T47D (cell line): ENCODE measurements at regions not wholly inside any gene's neighbourhood (a gene's known extent, or its start where the extent isn't known, plus 50 kb on each side); places are given as distances from the start of the nearest gene placed in this dataset.
"Not testable (repeated sequence)": the region's sequence is repeated elsewhere in the genome, so short reads cannot be mapped to it uniquely, and the experiment has no call there.

Source experiments
- DNase-seq, 2 experiments: peaks; one replicate each; pipeline versions ENCODE4 v3.0.0 to v3.0.0-alpha.2; 2011 to 2012; ENCODE audit warnings: low read depth in 1 of 2, low spot score in 1 of 2
- JUND ChIP-seq: IDR thresholded peaks from 2 replicates; pipeline ENCODE4 v1.6.1; 2012; ENCODE audit warnings: low read depth
- in situ Hi-C: cut with HindIII; loops from 2 replicates; pipeline ENCODE4 v1.10.0; 2016; ENCODE audit warnings: low sequenced_read_pairs, low pct_unique_long_range_greater_than_20kb

- no peak for TF ChIP-seq JUND
- no peak for DNase-seq
- in situ Hi-C loops = no loop called here
Measured at GRCh38 chr1:117747605-117748004, 141.8 kb downstream of the TENT5C start.

- in situ Hi-C loops = no loop called here
- TF ChIP-seq JUND = no peak
- DNase-seq = no peak
Measured at GRCh38 chr1:117751321-117751720, 145.5 kb downstream of the TENT5C start.

- no peak for TF ChIP-seq JUND
- no peak for DNase-seq
- in situ Hi-C loops = no loop called here
Measured at GRCh38 chr1:117752661-117753060, 146.8 kb downstream of the TENT5C start.

GRCh38 chr1:117753232-117753631 lies 147.4 kb downstream of the TENT5C start:
- DNase-seq = no peak
- TF ChIP-seq JUND = no peak
- in situ Hi-C loops = no loop called here

GRCh38 chr1:117753652-117754051 lies 147.8 kb downstream of the TENT5C start:
- in situ Hi-C loops = no loop called here
- DNase-seq = no peak
- no peak for TF ChIP-seq JUND

GRCh38 chr1:117754061-117754969 lies 148.5 kb downstream of the TENT5C start:
- TF ChIP-seq JUND = no peak
- in situ Hi-C loops = no loop called here
- DNase-seq = peak; percentile 45 to 73

- in situ Hi-C loops = no loop called here
- DNase-seq = no peak
- no peak for TF ChIP-seq JUND
Measured at GRCh38 chr1:117757668-117758067, 151.8 kb downstream of the TENT5C start.

GRCh38 chr1:117758444-117759316 lies 152.8 kb downstream of the TENT5C start:
- peak; percentile 47 to 80 for DNase-seq
- no peak for TF ChIP-seq JUND
- in situ Hi-C loops = no loop called here

- DNase-seq = no peak
- in situ Hi-C loops = no loop called here
- TF ChIP-seq JUND = no peak
Measured at GRCh38 chr1:117759535-117759934, 153.7 kb downstream of the TENT5C start.

GRCh38 chr1:117760069-117760468 lies 154.2 kb downstream of the TENT5C start:
- in situ Hi-C loops = no loop called here
- no peak for TF ChIP-seq JUND
- no peak for DNase-seq

GRCh38 chr1:117760485-117760884 lies 154.6 kb downstream of the TENT5C start:
- in situ Hi-C loops = no loop called here
- TF ChIP-seq JUND = no peak
- DNase-seq = no peak

- DNase-seq, in situ Hi-C loops: not testable (repeated sequence)
Measured at GRCh38 chr1:117767756-117768155, 161.7 kb downstream of the GDAP2 start.

- TF ChIP-seq JUND = no peak
- in situ Hi-C loops = no loop called here
- DNase-seq = no peak
Measured at GRCh38 chr1:117770981-117771531, 158.4 kb downstream of the GDAP2 start.
